GM13976 (cell line): ENCODE measurements at regions not wholly inside any gene's neighbourhood (a gene's known extent, or its start where the extent isn't known, plus 50 kb on each side); places are given as distances from the start of the nearest gene placed in this dataset.
"Not testable (repeated sequence)": the region's sequence is repeated elsewhere in the genome, so short reads cannot be mapped to it uniquely, and the experiment has no call there.

ENCODE experiments used
- DNase-seq: peaks from one replicate; pipeline ENCODE4 v3.0.0; 2012; ENCODE audit warnings: low spot score
- CTCF ChIP-seq: IDR thresholded peaks from 2 replicates; pipeline ENCODE4 v1.5.1; 2012; ENCODE audit warnings: borderline replicate concordance, mild to moderate bottlenecking; ENCODE audit not compliant: insufficient read depth; ENCODE audit errors: extremely low read depth, missing control alignments, control extremely low read depth
- in situ Hi-C: fragments of 300-500 bp; cut with MboI; formaldehyde crosslinking; loops from one replicate; pipeline ENCODE4 v1.12.0; 2022; ENCODE audit warnings: low sequenced_read_pairs, mixed read lengths, inconsistent platforms; ENCODE audit not compliant: unreplicated experiment

DNA sequence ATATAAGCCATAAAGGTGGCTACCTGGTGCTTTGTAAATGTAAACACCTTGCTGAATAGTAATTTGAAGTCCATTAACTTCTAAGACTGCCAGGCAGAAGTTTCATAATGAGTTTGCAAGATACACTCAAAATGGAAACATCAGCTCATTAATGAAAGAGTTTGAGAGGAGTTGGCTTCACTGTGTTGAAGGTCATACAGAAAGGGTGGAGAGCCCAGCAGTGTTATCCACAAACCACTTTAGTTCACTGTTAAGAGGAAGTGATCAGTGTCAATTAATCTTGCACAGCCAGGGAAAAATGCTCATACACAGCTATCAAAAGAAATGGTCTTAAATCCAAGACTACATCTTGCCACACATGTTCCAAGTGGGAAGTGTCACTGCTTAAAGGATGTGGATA, 689.4 kb downstream of the JRKL start:
- in situ Hi-C loops = no loop called here
- no peak for DNase-seq
- no peak for TF ChIP-seq CTCF

DNA sequence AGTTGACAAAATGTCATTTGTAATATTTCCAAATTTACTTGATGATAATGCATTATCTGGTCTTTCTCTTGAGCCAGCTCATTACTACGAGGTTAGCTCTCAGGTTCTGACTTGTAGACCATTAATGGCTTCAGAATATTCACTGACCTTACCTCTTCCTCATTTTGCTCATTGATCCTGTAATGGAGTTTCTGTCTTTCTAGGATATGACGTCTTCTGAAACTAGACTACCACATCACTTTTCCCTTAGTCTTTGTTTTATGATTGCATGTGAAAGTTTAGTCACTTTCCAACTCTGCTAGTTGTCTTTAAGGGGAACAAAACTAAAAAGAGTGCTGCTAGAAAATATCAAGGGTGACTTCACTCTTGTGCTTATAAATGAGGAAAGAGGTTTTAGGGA, 697.6 kb downstream of the JRKL start:
- TF ChIP-seq CTCF = no peak
- in situ Hi-C loops = no loop called here
- DNase-seq = no peak

DNA sequence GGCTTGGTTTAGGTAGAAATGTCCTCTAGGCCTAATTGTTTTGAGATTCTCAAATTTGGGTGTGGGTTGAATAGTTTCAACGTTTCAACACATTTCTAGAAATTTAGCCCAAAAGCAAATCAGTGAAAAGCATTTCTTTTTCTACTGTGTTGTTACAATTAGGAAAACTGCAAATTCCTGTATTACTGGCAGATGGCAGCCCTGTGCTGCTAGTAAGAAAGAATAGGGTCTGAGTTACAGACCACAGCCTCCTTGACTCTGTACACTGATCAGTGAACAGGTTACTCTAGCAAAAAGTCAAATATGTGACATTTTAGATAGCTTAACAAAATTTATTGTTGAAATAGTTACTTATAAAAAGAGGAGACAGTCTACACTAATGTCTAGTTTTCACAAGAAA, 703.0 kb downstream of the JRKL start:
- in situ Hi-C loops = no loop called here
- no peak for DNase-seq
- no peak for TF ChIP-seq CTCF

GRCh38 chr11:97102180-97102579, 712.4 kb downstream of the JRKL start:
- DNase-seq, in situ Hi-C loops: not testable (repeated sequence)

DNA sequence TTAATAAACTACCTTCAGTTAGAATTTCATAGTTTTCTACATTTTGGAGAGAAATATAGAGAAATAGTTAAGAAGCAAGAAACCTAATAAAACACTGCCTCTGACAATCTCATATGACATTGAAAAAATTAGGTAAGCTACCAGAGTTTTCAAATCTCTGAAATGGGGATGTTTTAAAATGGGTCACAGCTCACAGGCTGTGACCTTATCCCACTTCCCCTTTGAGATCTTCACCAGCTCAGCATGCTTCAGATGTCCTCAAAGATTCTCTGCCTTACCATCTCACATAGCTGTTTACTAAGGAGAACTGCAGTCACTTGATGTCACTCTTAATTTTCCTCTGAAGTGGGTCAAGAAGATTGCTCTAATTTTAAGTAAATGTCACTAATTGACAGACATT, 717.8 kb downstream of the JRKL start:
- in situ Hi-C loops = no loop called here
- no peak for TF ChIP-seq CTCF

DNA sequence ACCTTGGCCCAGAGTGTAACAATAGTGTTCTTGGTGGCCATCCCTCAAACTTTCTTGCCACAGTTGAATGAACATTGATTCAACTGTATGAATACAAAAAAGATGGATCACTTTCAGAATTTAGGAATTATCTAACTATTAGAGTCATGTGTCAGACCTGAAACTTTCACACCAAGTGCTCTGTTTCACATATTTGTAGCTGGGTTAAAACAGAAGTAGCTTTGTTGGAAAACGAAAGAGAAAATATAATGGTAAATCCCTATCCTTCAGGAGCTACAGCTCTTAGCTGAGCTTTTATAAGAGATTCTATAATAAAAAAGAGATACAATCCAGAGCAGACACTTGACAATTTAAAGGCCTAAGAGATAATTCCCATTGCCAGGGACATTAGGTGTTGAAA, 719.3 kb downstream of the JRKL start:
- TF ChIP-seq CTCF = no peak
- in situ Hi-C loops = no loop called here
- no peak for DNase-seq

More for the DNA sequence above, 717.8 kb downstream of the JRKL start:
- DNase-seq = no peak

GRCh38 chr11:97110376-97110775, 720.6 kb downstream of the JRKL start:
- TF ChIP-seq CTCF = no peak
- DNase-seq = no peak
- in situ Hi-C loops = no loop called here
